ENCODE measurements at regions not wholly inside any gene's neighbourhood (a gene's known extent, or its start where the extent isn't known, plus 50 kb on each side); places are given as distances from the start of the nearest gene placed in this dataset.

- H3K9me2 ChIP-seq (ENCODE audit: insufficient read depth) = no peaks in the 10 kb centered on the region
- no peak overlapping the region for H3K4me2 ChIP-seq (ENCODE audit: low read length)
- no peak for DNase-seq (ENCODE audit: low read depth, low spot score)
- H3K27ac ChIP-seq (ENCODE audit: low read depth, low read length) = no peak overlapping the region
- H3K27me3 ChIP-seq (ENCODE audit: insufficient read depth, low read length) = no peaks in the 10 kb centered on the region
- no peaks in the 10 kb centered on the region; a peak in 2 of 4 replicates for H3K9me3 ChIP-seq (ENCODE audit: control insufficient read depth in 1 of 2, insufficient read depth in 1 of 2, low read depth in 1 of 2, low read length in 2 of 2)
- intact Hi-C loops (cut with micrococcal nuclease) = no loop called here
- TF ChIP-seq REST (IDR thresholded peaks at IDR 0.05; ENCODE audit: low read depth) (no peak), EGR1 (IDR thresholded peaks at IDR 0.05; ENCODE audit: low read depth) (no peak), SP1 (IDR thresholded peaks at IDR 0.05; ENCODE audit: low read depth) (no peak), ZBTB33 (IDR thresholded peaks at IDR 0.05; ENCODE audit: extremely low read depth, insufficient replicate concordance, low read length) (no peak), ATF3 (IDR thresholded peaks at IDR 0.05) (no peak), SIN3A (IDR thresholded peaks at IDR 0.05; ENCODE audit: low read depth) (no peak), TCF7L2 (IDR thresholded peaks at IDR 0.05; ENCODE audit: borderline replicate concordance, extremely low read depth, insufficient read depth, insufficient read length) (no peak), SRF (IDR thresholded peaks at IDR 0.05; ENCODE audit: low read depth) (no peak), CEBPB (IDR thresholded peaks at IDR 0.05; ENCODE audit: low read depth) (no peak), ZFX (IDR thresholded peaks at IDR 0.05) (no peak), POLR2A (IDR thresholded peaks at IDR 0.05; ENCODE audit: borderline replicate concordance, extremely low read depth, insufficient read depth, insufficient read length) (no peak), ELF1 (IDR thresholded peaks at IDR 0.05; ENCODE audit: borderline replicate concordance, low read depth) (no peak)
- H3K36me3 ChIP-seq (ENCODE audit: control insufficient read depth in 1 of 2, insufficient read depth in 2 of 2, low read length in 2 of 2) = no peaks in the 10 kb centered on the region
- POLR2A ChIA-PET = no interaction called here
- no peaks in the 10 kb centered on the region for H4K20me1 ChIP-seq (ENCODE audit: insufficient read depth)
- RAD21 ChIA-PET (ENCODE audit: low non-redundant PET in 1 of 2, low total read pairs in 2 of 2, uncharacterized antibody in 2 of 2, unreplicated experiment in 2 of 2) = no interaction called here
- no peaks in the 10 kb centered on the region for H3K79me2 ChIP-seq (ENCODE audit: insufficient read depth, low read length)
- H3K9ac ChIP-seq (ENCODE audit: low read length) = no peak overlapping the region
- no peak overlapping the region for H3K4me3 ChIP-seq (replicated peaks in 1 of 2; ENCODE audit: low read depth in 1 of 2, low read length in 2 of 2)
- ATAC-seq = no peak
- CTCF ChIA-PET = no interaction called here
- BruUV-seq (replicated peaks) = no TSS peak
- no peaks in the 10 kb centered on the region for H3K4me1 ChIP-seq (ENCODE audit: control insufficient read depth in 1 of 2, insufficient read depth in 2 of 2, low read length in 2 of 2)
- H2AFZ ChIP-seq (ENCODE audit: low read depth, low read length, poor library complexity, severe bottlenecking) = no peak overlapping the region
These were observed 523.8 kb upstream of the SETBP1 start for GRCh38 chr18:44156776-44157335.

Data from HCT116 (cell line).